ENCODE measurements at regions not wholly inside any gene's neighbourhood (a gene's known extent, or its start where the extent isn't known, plus 50 kb on each side); places are given as distances from the start of the nearest gene placed in this dataset.
A peak's percentile ranks its signal among the peaks of the same experiment; 100 is the strongest.
"Not testable (repeated sequence)": the region's sequence is repeated elsewhere in the genome, so short reads cannot be mapped to it uniquely, and the experiment has no call there.

- DNase-seq (ENCODE audit: low read depth in 2 of 2): no peak
Observed at GRCh38 chr12:126430921-126431320, 1365.7 kb downstream of the AACS start.

- no peak for DNase-seq (ENCODE audit: low read depth in 2 of 2)
Observed at GRCh38 chr12:126431767-126432166, 1366.5 kb downstream of the AACS start.

- DNase-seq (ENCODE audit: low read depth in 2 of 2): no peak
Observed at GRCh38 chr12:126432780-126433179, 1367.5 kb downstream of the AACS start.

- DNase-seq (ENCODE audit: low read depth in 2 of 2): no peak
Observed at GRCh38 chr12:126434412-126434985, 1369.3 kb downstream of the AACS start.

GRCh38 chr12:126436041-126436440 is 1370.8 kb downstream of the AACS start:
- no peak for DNase-seq (ENCODE audit: low read depth in 2 of 2)

- no peak for DNase-seq (ENCODE audit: low read depth in 2 of 2)
Observed at GRCh38 chr12:126437934-126438333, 1372.7 kb downstream of the AACS start.

- no peak for DNase-seq (ENCODE audit: low read depth in 2 of 2)
Observed at GRCh38 chr12:126443977-126444376, 1378.7 kb downstream of the AACS start.

GRCh38 chr12:126447346-126447745 is 1382.1 kb downstream of the AACS start:
- DNase-seq (ENCODE audit: low read depth in 2 of 2): no peak

- no peak for DNase-seq (ENCODE audit: low read depth in 2 of 2)
Observed at GRCh38 chr12:126451809-126452208, 1386.6 kb downstream of the AACS start.

- not testable (repeated sequence) for DNase-seq (ENCODE audit: low read depth in 2 of 2)
Observed at GRCh38 chr12:126452686-126453085, 1387.5 kb downstream of the AACS start.

- peak in 1 of 2 donors; percentile 11 for DNase-seq (ENCODE audit: low read depth in 2 of 2)
Observed at GRCh38 chr12:126454581-126454980, 1389.3 kb downstream of the AACS start.

- DNase-seq (ENCODE audit: low read depth in 2 of 2): no peak
Observed at GRCh38 chr12:126457776-126458175, 1392.5 kb downstream of the AACS start.

GRCh38 chr12:126464153-126464552 is 1398.9 kb downstream of the AACS start:
- no peak for DNase-seq (ENCODE audit: low read depth in 2 of 2)

- DNase-seq (ENCODE audit: low read depth in 2 of 2): no peak
Observed at GRCh38 chr12:126469211-126469610, 1404.0 kb downstream of the AACS start.

- DNase-seq (ENCODE audit: low read depth in 2 of 2): no peak
Observed at GRCh38 chr12:126474703-126475102, 1409.5 kb downstream of the AACS start.

- DNase-seq (ENCODE audit: low read depth in 2 of 2): no peak
Observed at GRCh38 chr12:126480451-126480850, 1415.2 kb downstream of the AACS start.

GRCh38 chr12:126481688-126482087 is 1416.5 kb downstream of the AACS start:
- DNase-seq (ENCODE audit: low read depth in 2 of 2): no peak

GRCh38 chr12:126482238-126482889 is 1417.1 kb downstream of the AACS start:
- DNase-seq (ENCODE audit: low read depth in 2 of 2): no peak

- peak; percentile 56 to 73 for DNase-seq (ENCODE audit: low read depth in 2 of 2)
Observed at GRCh38 chr12:126483145-126484068, 1418.2 kb downstream of the AACS start.

GRCh38 chr12:126487431-126487980 is 1422.3 kb downstream of the AACS start:
- DNase-seq (ENCODE audit: low read depth in 2 of 2): no peak

- no peak for DNase-seq (ENCODE audit: low read depth in 2 of 2)
Observed at GRCh38 chr12:126488806-126489205, 1423.6 kb downstream of the AACS start.

- no peak for DNase-seq (ENCODE audit: low read depth in 2 of 2)
Observed at GRCh38 chr12:126492181-126492580, 1426.9 kb downstream of the AACS start.
